ENCODE measurements at regions not wholly inside any gene's neighbourhood (a gene's known extent, or its start where the extent isn't known, plus 50 kb on each side); places are given as distances from the start of the nearest gene placed in this dataset.

DNA sequence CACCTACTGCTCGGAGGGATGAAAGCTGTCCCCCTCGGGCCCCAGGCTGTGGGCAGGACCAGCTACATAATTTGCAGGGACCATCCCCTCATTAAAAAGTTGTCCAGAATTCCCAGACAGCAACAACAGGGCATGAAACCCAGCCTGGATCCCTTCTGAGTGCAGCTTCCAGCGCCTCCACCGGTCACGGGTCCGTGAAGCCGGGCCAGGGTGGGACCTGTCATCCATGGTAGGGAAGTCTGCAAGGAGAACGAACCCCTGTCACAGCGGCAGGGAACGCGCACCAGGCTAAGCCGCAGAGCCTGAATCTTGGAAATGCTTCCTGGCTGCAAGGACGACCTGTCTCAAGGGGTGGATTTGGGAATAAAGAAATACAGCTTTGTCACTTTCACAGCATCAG lies 214.2 kb downstream of the RBFOX3 start:
- no peaks in the 10 kb centered on the region for H3K36me3 ChIP-seq
- H3K4me3 ChIP-seq, result no peak overlapping the region
- peaks cover 5 to 98% (median 85%) of the 10 kb centered on the region in 3 donors for H3K27me3 ChIP-seq
- no peak for DNase-seq
- H3K4me1 ChIP-seq, result peaks cover 8 to 13% (median 11%) of the 10 kb centered on the region in 4 donors
- TF ChIP-seq POLR2AphosphoS5 (IDR thresholded peaks at IDR 0.05), result no peak
- no peak for TF ChIP-seq EP300 (IDR thresholded peaks at IDR 0.05)
- TF ChIP-seq, protein P1, sequence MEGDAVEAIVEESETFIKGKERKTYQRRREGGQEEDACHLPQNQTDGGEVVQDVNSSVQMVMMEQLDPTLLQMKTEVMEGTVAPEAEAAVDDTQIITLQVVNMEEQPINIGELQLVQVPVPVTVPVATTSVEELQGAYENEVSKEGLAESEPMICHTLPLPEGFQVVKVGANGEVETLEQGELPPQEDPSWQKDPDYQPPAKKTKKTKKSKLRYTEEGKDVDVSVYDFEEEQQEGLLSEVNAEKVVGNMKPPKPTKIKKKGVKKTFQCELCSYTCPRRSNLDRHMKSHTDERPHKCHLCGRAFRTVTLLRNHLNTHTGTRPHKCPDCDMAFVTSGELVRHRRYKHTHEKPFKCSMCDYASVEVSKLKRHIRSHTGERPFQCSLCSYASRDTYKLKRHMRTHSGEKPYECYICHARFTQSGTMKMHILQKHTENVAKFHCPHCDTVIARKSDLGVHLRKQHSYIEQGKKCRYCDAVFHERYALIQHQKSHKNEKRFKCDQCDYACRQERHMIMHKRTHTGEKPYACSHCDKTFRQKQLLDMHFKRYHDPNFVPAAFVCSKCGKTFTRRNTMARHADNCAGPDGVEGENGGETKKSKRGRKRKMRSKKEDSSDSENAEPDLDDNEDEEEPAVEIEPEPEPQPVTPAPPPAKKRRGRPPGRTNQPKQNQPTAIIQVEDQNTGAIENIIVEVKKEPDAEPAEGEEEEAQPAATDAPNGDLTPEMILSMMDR (IDR thresholded peaks at IDR 0.05), result no peak
- intact Hi-C loops (cut with DNase I; ENCODE audit: low total_unique reads), result no loop called here
- 66 to 73% (median 70%) methylated on average over 9 to 13 of the region's 13 CpGs for WGBS, 5 donors
- H3K27ac ChIP-seq, result no peak overlapping the region
- H3K9me3 ChIP-seq, result no peaks in the 10 kb centered on the region

DNA sequence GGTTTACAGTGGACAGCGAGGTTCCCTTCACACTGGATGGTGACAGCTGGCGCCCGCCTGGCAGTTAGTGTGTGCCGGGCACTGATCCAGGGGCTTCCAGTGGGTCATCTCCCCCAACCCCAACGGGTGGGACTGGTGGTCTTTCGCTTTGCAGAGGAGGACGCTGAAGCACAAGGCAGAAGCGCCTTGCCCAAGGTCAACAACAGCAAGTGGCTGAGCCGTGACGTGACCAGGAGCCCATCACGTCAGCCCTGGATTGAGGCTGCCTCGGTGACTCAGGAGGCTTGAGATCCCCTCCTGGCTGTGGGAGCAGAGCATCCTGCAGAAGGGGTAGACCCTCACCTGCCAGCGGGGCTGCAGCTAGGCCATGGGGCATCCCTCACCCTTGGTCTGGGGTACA lies 215.3 kb downstream of the RBFOX3 start:
- Histone ChIP-seq H3K27ac (no peak overlapping the region), H3K9me3 (no peaks in the 10 kb centered on the region), H3K36me3 (no peaks in the 10 kb centered on the region), H3K4me3 (no peak overlapping the region), H3K27me3 (peaks cover 5 to 98% (median 90%) of the 10 kb centered on the region in 3 donors), H3K4me1 (peaks cover 0 to 9% (median 5%) of the 10 kb centered on the region in 4 donors)
- 66 to 78% (median 74%) methylated on average over 8 to 13 of the region's 13 CpGs for WGBS, 5 donors
- intact Hi-C loops (cut with DNase I; ENCODE audit: low total_unique reads), result no loop called here
- no peak for TF ChIP-seq EP300 (IDR thresholded peaks at IDR 0.05)
- TF ChIP-seq, protein P1 (IDR thresholded peaks at IDR 0.05), result no peak
- TF ChIP-seq POLR2AphosphoS5 (IDR thresholded peaks at IDR 0.05), result no peak
- no peak for TF ChIP-seq POLR2A (IDR thresholded peaks at IDR 0.05)
- no peak for DNase-seq

DNA sequence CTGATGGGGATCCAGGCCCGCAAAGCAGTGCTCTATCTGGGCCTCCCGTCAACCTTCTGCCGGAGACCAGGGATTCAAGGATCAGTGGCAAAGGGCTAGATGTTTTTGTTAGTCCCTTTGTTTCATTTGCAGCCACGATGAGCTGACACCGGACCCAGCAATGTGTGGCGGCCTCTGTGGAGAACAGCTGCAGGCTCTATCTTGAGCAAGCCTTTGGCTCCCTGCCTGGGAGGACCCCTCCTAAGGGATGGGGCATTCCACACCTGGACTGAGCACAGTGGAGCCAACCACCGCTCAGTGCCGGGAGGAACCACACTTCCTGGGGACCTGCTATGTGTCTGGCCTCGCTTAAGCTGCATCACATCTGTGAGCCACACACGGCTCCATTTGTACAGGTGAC lies 215.8 kb downstream of the RBFOX3 start:
- H3K4me3 ChIP-seq, result no peak overlapping the region
- peaks cover 0 to 7% (median 2%) of the 10 kb centered on the region in 4 donors for H3K4me1 ChIP-seq
- TF ChIP-seq POLR2A (IDR thresholded peaks at IDR 0.05) (no peak), POLR2AphosphoS5 (IDR thresholded peaks at IDR 0.05) (no peak), EP300 (IDR thresholded peaks at IDR 0.05) (no peak)
- TF ChIP-seq, protein P1 (IDR thresholded peaks at IDR 0.05), result no peak
- no peak for DNase-seq
- intact Hi-C loops (cut with DNase I; ENCODE audit: low total_unique reads), result no loop called here
- H3K36me3 ChIP-seq, result no peaks in the 10 kb centered on the region
- H3K27ac ChIP-seq, result no peak overlapping the region
- 56 to 70% (median 62%) methylated on average over 8 to 10 of the region's 10 CpGs for WGBS, 5 donors
- H3K27me3 ChIP-seq, result peaks cover 5 to 98% (median 90%) of the 10 kb centered on the region in 3 donors
- no peaks in the 10 kb centered on the region for H3K9me3 ChIP-seq

DNA sequence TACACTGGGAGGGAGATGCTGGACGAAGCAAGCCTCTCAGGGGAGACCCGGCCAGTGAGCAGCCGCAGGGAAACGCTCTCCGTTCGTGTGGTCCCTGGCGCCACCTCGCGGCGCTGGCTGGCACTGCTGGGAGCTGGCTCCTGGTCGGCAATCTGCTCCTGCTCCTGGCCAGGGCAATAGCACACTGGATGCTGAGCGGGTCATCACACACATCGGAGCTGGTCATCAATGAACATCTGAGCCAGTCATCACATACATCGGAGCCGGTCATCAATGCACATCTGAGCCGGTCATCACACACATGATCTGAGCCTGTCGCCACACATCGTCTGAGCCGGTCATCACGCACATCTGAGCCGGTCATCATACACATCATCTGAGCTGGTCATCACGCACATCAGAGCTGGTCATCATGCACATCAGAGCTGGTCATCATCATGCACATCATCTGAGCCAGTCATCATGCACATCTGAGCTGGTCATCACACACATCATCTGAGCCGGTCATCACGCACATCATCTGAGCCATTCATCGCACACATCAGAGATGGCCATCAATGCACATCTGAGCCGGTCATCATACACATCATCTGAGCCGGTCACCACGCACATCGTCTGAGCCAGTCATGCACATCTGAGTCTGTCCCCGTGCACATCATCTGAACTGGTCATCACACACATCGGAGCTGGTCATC lies 217.3 kb downstream of the RBFOX3 start:
- TF ChIP-seq, protein P1 (IDR thresholded peaks at IDR 0.05), result peak in 5 of 7 experiments; percentile 71 to 88 (median 84)
- TF ChIP-seq POLR2AphosphoS5 (IDR thresholded peaks at IDR 0.05), result no peak
- 46 to 68% (median 47%) methylated on average over 20 to 31 of the region's 31 CpGs for WGBS, 5 donors
- Histone ChIP-seq H3K9me3 (no peaks in the 10 kb centered on the region), H3K36me3 (no peaks in the 10 kb centered on the region), H3K27ac (no peak overlapping the region), H3K4me3 (no peak overlapping the region), H3K4me1 (peaks cover 0 to 7% (median 2%) of the 10 kb centered on the region in 4 donors), H3K27me3 (peaks cover 5 to 98% (median 88%) of the 10 kb centered on the region in 3 donors)
- intact Hi-C loops (cut with DNase I; ENCODE audit: low total_unique reads), result loop anchor here (5.0 kb wide), 1 partner anchor 306 kb away; no protein-coding TSS in a partner anchor
- peak; percentile 83 to 92 for DNase-seq
